ENCODE measurements at regions not wholly inside any gene's neighbourhood (a gene's known extent, or its start where the extent isn't known, plus 50 kb on each side); places are given as distances from the start of the nearest gene placed in this dataset.

DNA sequence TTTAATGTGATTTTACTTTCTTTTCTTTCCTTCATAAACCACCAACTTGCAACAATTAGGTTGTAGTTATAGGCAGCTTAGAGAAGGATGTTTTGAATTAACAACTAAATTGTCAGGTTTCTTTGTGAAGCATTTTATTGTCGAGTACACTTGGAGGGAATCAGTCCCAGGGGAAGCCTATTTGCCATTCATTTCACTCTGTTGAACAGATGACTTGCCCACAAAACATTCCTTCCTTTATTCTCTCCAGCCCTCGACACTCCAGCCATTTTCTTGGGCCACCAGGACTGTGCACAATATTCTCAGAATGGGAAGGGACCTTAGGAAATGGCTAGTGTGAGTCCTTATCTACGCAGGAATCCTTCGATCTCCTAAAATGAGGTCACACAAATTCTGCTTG lies 620.6 kb downstream of the SOX6 start:
- DNase-seq (ENCODE audit: low read depth): no peak

DNA sequence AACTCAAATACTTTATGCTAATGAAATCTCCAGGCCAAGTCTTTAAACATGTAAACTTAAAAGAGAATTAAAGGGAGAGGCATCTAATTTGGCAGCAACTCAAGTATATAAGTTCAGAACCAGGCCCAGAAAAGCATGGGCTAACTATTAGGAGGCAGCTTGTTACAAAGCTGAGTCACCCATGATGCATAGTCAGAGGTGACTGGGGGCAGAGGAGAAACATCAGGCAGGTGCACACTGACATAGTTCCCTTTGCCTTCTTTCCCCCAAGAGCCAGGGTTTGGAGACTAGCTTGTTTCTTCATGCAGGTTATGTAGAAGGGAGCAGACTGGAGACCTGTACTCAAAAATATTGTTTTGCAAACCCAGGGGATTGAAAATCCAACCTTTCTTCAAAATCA lies 619.0 kb downstream of the SOX6 start:
- no peak for DNase-seq (ENCODE audit: low read depth)

DNA sequence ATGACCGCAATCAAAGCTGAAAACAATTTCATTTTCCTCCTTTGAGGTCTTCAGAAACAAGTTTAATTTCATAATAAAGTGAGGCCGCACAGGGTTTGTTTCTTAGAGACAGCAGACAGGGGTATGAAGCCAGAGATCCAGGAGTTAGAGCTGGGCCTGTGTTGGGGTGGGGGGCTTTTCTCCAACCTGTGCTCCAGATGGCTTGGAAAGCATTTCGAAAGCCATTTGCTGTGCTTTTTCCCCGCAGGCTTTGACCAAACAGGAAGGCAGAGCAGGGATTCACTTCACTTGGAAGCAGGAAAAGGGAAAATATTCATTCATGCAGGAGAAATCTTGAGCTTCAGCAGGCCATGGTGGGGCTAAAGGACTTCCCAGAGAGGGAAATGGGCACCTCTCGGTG lies 617.4 kb downstream of the SOX6 start:
- no peak for DNase-seq (ENCODE audit: low read depth)

DNA sequence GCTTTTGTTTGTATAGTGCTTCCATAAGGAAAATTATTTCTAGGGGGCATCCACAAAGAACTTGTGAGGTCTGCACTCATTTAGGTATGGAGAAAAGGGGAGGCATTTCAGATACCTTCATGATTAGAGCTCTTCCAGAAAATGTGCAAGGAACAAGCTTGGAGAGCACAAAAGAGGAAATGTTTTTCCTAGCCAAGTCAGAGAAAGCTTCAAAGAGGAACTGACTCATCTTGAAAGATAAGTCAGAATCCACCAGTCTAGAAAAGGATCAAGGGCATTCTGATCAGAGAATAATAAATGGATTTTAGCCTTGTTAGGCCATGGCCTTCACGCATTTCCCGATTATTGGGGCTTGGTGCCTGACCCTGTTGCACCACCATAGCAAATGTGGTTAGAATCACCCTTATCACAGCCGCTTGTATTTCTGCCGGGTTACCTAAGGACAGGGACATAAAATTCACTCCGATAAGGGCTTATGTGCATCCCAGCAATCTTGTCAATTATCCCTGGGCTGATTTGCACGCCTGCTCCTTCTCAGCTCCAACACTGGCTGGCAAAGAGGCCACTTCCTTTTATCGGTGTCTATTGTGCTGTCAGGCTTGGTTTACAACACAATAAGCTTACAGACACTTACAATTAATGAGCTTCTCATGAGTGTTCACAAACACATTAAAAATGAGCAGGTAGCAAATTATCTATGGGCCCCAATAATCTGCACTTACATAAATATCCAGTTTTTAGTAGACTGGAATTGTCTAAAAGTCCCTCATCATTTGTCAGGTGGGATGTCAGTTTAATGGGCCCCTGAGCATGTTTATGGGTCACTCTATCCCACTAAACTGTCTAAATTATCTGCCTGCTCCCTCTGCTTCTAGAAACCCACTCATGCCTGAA lies 613.5 kb downstream of the SOX6 start:
- DNase-seq (ENCODE audit: low read depth): no peak

DNA sequence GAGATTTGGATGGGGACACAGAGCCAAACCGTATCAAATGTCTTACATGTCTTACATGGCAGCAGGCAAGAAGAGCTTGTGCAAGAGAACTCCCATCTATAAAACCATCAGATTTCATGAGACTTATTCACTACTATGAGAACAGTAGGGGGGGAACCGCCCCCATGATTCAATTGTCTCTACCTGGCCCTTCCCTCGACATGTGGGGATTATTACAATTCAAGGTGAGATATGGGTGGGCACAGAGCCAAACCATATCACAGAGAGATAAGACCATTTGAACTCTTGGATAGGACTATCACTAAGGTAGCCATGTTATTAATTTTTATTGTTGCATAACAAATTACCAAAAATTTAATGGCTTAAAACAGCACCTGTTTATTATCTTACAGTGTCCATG lies 611.7 kb downstream of the SOX6 start:
- no peak for DNase-seq (ENCODE audit: low read depth)

DNA sequence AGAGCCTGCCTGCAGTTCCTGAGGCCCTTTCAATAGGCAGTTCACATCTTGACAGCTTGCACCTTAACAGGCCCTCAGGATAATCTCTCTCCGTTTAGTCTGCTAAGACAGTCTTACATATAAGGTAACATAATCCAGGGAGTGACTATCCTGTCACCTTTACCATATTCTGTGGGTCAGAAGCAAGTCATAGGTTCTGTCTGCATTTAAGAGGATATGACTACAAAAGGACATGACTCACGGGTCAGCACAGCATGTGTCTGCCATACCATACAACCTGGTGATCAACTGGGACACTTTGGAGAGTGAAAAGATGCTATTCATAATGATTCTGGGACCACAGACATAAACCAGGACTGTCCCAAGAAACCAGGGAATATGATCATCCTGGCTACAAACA lies 611.1 kb downstream of the SOX6 start:
- DNase-seq (ENCODE audit: low read depth): no peak

DNA sequence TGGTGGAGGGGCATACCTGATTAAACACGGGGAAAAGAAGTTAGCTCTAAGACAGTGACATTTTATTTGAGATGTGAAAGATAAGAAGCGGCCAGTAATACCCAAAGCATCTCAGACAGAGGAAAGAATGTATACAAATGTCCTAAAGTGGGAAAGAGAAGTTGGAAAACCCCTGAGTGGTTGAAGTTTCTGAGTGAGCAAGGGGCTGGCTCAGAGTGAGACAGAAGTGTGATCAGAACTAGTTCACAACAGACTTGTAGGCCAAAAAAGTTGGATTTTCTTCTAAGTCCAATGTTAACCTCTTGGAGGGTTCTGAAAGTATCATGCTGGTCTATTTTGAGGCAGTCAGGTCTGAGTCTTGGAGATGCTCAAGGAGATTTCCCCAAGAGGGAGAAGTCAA lies 608.7 kb downstream of the SOX6 start:
- DNase-seq (ENCODE audit: low read depth): no peak

DNA sequence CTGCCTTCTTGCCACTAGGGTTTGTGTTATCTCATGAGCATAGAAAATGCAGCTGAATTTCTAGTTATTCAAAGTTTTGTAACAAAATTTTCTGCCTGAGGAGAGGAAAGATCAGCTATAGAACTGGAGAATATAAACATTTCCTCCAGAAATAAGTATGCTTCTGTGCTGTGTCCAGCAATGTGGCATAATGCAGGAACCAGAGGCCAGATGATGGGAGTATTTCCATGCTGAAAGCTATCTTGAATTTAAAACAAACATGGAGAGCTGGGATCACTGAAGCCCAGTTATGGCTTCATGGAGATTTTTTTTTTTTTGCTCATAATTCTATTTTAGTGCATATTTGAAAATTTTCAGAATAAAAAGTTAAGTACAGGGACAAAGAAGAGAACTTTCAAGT lies 608.2 kb downstream of the SOX6 start:
- DNase-seq (ENCODE audit: low read depth): no peak

DNA sequence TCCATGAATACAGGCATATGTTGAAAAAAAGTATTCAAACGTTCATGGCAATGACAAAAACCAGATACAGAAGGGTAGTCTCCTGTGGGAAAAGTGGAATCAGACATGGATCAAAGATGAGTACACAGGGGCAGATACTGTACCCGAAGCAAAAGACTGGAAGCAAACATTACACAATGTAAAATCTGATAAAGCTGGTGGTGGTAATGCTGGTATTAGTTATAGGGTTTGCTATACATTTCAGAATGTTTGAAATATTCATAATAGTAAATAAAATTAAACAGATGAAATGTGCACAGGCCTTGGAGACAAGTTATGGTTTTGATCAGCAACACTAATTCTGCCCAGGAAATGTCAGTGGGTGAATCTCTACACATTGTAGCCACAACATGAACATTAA lies 607.6 kb downstream of the SOX6 start:
- no peak for DNase-seq (ENCODE audit: low read depth)

DNA sequence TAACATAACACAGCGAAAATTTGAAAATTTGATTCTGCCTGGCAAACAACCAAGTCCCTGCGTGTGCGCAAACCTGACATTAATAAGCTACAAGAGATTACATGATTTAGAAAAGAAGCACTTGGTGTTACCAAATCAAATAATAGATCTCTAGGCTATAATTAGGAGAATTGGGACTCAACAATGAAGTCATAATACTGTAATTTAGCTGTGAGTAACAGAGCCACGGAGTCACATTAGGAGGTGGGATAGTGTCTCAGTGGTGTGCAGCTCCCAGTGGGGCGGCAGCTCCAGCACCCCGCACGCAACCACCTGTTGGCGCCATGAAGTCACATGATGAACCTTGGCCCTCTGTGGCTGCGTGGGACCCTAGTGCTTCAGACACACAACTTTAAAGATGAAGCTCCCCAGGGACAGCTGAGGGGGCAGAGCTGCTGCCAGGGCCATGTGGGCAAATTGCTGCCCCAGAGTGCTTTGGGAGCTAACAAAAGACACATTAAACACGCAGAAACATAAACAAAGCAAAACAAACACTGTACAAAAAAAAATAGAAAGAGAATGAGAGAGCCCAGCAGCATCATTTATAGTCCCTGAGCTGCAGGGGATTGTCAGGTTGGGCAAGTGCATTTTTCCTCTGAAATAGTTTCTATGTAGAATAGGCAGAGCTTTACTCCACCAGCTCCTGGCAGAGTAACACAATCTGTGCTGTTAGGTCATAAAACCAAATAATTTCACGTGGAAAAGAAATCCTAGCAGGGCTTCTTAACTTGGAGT lies 605.6 kb downstream of the SOX6 start:
- DNase-seq (ENCODE audit: low read depth): no peak

DNA sequence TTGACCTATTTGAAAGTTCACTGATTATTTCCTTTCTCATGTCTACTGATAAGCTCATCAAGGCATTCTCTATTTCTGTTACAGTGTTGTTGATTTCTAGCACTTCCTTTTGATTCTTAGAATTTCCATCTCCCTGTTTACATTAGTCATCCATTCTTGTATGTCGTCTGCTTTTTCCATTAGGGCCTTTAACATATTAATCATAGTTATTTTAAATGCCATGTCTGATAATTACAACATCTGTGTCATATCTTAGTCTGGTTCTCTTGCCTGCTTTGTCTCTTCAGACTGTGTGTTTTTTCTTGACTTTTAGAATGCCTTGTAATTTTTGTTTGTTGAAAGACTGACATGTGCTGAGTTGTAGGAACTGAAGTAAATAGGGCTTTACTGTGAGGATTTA lies 602.1 kb downstream of the SOX6 start:
- no peak for DNase-seq (ENCODE audit: low read depth)

DNA sequence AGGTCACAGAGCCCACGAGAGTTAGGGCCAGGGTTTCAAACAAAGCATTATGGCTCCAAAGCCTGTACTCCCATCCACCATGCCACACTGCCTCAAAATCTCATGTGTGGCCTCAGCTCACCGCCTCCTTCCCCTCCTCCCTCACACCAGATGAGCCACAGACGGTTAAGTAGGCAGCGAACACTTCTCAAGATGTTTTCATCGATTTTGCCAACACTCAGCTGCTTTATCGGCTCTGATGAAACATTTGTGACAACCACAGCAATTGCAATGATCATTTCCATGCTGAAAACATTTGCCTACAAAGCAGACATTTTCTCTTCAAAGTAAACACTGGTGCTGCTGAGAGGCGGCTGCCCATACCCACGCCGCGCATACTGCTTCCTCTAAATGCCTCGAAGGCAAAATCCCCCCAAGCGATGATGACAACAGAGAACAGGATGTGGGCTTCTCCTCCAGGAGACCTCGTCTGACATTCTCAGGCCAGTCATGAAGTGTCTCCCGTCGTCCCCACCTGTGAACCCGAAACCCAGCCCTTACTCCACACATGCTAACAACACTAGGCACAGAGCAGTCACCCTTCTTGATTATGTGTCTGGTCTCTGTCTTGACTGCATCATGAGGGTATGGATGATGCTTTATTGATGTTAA lies 599.2 kb downstream of the SOX6 start:
- no peak for DNase-seq (ENCODE audit: low read depth)

DNA sequence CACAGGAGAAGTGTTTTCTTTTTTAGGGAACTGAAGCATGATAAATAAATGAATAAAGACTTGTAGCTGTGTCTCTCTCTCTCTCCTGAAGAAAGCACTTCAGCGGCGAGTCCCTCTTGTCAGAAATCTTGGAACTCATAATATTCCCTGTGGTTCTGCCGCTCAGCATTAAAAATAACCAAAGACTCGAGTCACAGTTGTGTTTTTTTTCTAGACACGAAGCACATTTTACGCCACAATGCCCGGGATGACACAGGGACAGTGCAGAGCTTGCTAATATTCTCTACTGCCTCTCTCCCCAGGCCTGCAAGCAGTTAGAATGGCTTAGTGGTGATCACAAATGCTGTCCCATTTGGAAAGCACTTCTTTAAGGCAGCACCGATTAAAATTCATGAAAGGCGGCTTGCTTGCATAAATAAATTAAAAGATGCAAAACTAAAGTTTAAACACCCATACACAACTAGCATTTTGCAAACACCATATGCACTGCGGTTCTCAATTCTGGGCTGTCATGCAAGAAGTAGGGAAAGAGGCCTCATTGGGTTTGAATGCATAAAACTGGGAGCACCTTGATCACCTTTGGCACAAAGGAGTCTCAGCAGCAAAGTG lies 597.4 kb downstream of the SOX6 start:
- DNase-seq (ENCODE audit: low read depth): no peak

DNA sequence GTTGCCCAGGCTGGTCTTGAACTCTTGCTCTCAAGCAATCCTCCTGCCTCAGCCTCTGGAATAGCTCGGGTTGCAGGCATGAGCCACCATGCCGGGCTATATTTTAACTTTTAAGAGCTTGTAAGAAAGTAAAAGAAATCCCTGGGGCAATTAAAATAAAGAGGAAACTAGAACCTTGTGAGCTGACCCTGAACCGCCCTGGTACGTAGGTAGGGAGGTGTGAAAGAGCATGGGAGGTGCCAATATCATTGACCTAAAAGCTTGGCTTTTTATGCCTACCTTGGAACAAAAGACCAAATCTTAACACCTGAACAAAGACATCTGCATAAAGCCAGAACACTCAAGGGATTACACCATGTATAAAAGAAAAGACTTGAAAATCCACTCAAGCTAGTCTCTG lies 595.1 kb downstream of the SOX6 start:
- DNase-seq (ENCODE audit: low read depth): no peak

DNA sequence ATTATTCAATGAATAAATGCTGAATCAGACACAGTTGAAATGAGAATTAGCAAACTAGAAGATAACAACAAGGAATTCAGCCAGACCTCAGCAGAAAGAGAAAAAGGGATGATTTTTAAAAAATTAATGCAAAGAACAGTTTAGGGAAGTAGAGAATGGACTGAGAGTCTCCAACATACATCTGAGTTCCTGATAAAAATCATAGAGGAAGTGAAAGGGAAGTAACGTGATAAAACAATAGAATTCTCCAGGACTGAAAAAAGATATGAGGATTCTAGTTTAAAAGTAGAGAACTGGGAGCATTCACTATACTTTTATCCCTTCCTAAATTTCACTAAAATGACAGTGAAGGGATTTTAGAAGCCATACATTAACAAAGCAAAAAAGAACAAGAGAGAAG lies 592.0 kb downstream of the SOX6 start:
- no peak for DNase-seq (ENCODE audit: low read depth)

DNA sequence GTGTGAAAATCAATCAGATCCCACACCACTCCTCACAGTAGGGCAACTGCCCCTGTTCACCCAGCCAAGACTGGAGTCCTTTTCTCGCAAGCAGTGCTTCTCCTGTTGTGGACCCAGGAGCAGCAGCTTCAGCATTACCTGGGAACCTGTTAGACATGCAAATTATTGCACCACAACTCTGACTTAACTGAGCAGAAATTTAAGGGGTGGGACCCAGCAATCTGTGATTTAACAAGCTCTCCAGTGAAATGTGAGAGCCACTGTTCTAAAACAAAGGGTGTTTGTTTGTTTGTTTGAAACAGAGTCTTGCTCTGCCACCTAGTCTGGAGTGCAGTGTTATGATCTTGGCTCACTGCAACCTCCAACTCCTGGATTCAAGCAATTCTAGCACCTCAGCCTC lies 591.4 kb downstream of the SOX6 start:
- DNase-seq (ENCODE audit: low read depth): no peak

DNA sequence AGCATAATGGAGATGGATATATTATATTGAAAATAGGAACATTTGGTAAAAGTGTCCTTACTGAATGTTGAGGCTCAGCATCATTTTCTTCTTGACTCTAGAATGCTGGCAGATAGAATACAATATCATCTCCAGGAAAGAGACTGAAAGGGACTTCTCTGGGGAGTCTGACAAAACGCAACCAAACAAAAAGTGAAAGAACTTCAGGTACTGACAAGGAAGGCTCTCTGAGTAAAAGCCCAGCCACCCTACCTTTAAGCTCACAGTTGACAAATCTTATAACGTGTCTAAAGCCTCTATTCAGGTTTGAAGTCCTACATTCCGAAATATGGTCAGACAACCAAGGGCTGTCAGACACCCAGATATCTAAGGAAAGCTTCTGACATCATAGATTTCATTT lies 590.8 kb downstream of the SOX6 start:
- DNase-seq (ENCODE audit: low read depth): no peak

DNA sequence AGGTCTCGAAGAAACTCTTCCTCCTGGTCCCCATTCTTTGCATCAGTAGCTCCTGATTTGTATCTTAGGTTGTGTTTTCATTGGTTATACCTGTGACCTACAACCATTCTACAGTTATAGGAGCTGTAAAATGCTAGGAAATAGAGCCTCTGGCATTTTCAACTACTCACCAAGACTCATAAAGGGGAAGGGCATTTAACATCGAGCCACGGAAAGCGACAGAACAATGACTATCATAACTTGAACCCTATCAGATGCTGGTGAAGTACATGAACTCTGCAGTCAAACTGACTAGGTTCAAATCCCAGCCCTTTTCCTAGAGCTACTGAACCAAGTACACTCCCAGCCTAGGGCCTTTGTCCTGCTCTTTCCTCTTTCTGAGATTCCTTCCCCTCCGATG lies 588.0 kb downstream of the SOX6 start:
- DNase-seq (ENCODE audit: low read depth): no peak

DNA sequence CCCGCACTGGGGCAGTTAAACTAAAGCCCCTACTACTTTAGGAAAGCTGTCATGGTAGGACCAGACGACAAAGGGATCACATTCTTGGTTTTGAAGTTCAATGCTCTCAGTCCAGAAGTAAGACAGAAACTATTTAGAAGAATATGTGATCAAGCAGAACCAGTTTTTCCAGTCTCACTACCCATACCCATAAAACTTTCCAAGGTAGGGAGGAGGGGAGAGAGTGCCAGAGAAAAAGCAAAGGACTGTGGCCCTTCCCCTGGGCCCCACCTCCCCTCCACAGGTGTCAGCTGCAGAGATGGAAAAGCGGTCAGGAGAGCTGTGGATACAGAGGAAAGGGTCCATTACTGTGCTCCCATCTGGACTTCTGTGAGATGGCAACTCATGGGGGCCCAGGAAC lies 587.1 kb downstream of the SOX6 start:
- DNase-seq (ENCODE audit: low read depth): no peak

DNA sequence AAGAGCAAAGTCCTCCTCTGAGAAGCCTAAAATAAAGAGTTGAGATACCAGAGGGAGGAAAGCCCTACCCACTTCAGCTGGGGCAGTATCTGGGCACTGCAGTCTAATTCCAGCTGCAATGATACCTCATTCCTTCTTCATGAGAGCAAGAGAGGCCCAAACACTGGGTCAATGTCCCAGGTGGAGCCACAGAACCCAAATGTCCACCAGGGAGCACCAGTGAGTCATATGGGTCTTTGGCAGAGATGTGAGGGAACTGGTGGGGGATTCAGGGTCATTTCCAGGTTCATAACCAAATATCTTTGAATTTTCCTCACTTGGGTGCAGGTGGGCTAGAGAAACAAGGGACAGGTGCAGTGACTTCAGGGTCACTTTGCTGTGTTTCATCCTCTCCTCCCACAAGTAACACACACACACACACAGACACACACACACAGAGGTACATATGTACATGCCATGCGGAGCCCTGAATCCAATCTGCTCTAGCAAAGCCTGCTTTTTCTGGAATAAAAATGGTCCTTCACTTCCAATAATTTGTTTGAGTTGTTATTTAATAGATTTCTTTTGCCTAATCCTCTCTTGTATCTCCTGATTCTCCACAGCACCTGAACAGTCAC lies 585.4 kb downstream of the SOX6 start:
- DNase-seq (ENCODE audit: low read depth): no peak

DNA sequence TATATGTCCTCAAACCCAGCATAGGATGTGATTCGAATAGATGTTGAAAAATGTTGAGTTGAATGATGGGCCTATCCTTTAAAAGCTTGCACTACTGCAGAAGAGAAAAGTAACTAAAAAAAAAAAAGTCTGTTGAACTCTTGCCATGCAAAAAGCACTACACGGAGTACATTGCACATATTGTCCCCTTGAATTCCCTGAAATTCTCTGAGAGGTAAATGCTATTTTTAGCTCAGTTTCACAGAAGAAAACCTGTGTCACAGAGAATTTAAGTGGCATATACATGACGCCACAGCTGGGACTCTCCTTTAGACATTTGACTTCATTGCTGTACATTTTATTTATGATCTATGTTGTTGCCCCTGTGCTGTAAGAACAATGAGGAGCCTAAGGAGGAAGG lies 583.8 kb downstream of the SOX6 start:
- DNase-seq (ENCODE audit: low read depth): no peak

DNA sequence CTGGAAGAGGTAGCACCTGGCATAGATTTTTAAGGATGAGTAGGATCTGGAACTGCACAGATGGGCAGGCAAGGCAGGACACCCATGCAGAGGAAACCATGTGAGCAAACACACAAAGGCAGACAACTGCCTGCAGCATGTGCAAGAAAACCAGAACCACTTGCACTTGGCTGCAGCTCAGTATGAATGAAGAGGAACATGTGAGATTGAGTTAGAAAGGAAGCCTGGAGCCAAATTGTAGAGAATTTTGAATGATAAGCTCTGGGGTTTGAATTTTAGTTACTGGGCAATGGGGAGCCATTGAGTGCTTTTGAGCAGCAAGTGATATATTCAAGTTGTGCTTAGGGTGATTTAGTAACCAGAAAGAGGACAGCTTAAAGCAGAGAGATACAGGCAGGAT lies 583.4 kb downstream of the SOX6 start:
- DNase-seq (ENCODE audit: low read depth): no peak
